GM10266 (cell line): ENCODE measurements at regions not wholly inside any gene's neighbourhood (a gene's known extent, or its start where the extent isn't known, plus 50 kb on each side); places are given as distances from the start of the nearest gene placed in this dataset.

Experiments used
- DNase-seq: peaks from one replicate; pipeline ENCODE4 v3.0.0; 2012; ENCODE audit errors: extremely low spot score
- CTCF ChIP-seq: IDR thresholded peaks from 2 replicates; pipeline ENCODE4 v1.5.1; 2012; ENCODE audit warnings: mild to moderate bottlenecking, low read depth; ENCODE audit not compliant: control insufficient read depth, insufficient read depth; ENCODE audit errors: missing control alignments

- DNase-seq: no peak
- TF ChIP-seq CTCF: no peak
Measured at GRCh38 chr16:7027401-7027800, 305.2 kb upstream of the RBFOX1 start.

- no peak for TF ChIP-seq CTCF
- DNase-seq: no peak
Measured at GRCh38 chr16:7026639-7027038, 306.0 kb upstream of the RBFOX1 start.

GRCh38 chr16:7025616-7026190 is 306.9 kb upstream of the RBFOX1 start:
- peak; percentile 44 for TF ChIP-seq CTCF
- DNase-seq: peak; percentile 34

GRCh38 chr16:7021653-7022275 is 310.9 kb upstream of the RBFOX1 start:
- TF ChIP-seq CTCF: no peak
- no peak for DNase-seq

- TF ChIP-seq CTCF: no peak
- DNase-seq: no peak
Measured at GRCh38 chr16:7017006-7017662, 315.5 kb upstream of the RBFOX1 start.

- no peak for TF ChIP-seq CTCF
- no peak for DNase-seq
Measured at GRCh38 chr16:7014756-7015155, 317.9 kb upstream of the RBFOX1 start.

GRCh38 chr16:7013990-7014389 is 318.7 kb upstream of the RBFOX1 start:
- no peak for DNase-seq
- TF ChIP-seq CTCF: no peak
